Sigmoid colon (tissue), 6 donors: ENCODE measurements at regions not wholly inside any gene's neighbourhood (a gene's known extent, or its start where the extent isn't known, plus 50 kb on each side); places are given as distances from the start of the nearest gene placed in this dataset.

Experiments
- DNase-seq: peaks from one replicate; pipeline ENCODE4 v3.0.0-alpha.2; 2019
- H3K27ac ChIP-seq, 4 donors: fragments of 200-600 bp; sonication (generic); one replicate each; pipeline ENCODE4 v1.5.1; 2016 to 2019; ENCODE audit warnings: mild to moderate bottlenecking in 1 of 4
- H3K27me3 ChIP-seq, 3 donors: fragments of 200-600 bp; sonication (generic); one replicate each; pipeline ENCODE4 v1.5.1; 2019; ENCODE audit warnings: mild to moderate bottlenecking in 1 of 3
- H3K36me3 ChIP-seq, 4 donors: fragments of 200-600 bp; sonication (generic); one replicate each; pipeline ENCODE4 v1.5.1; 2016 to 2019
- H3K4me1 ChIP-seq, 4 donors: fragments of 200-600 bp; sonication (generic); one replicate each; pipeline ENCODE4 v1.5.1; 2017 to 2019
- H3K4me3 ChIP-seq, 4 donors: fragments of 200-600 bp; sonication (generic); one replicate each; pipeline ENCODE4 v1.5.1; 2017 to 2019; ENCODE audit warnings: mild to moderate bottlenecking in 2 of 4, moderate library complexity in 1 of 4
- H3K9me3 ChIP-seq, 4 donors: fragments of 200-600 bp in 3 of 4; sonication (generic) in 3 of 4; one replicate each; pipeline versions ENCODE4 v1.5.1 to v1.6.1; 2013 to 2019
- EP300 ChIP-seq, 4 donors: sonication (generic); formaldehyde crosslinking; IDR thresholded peaks; one replicate each; pipeline ENCODE4 v1.6.1; 2017; ENCODE audit warnings: antibody characterized with exemption in 4 of 4
- POLR2A ChIP-seq, 2 donors: fragments of 450-650 bp; IDR thresholded peaks; one replicate each; pipeline ENCODE4 v1.6.1; 2016; ENCODE audit warnings: antibody characterized with exemption in 2 of 2, mild to moderate bottlenecking in 2 of 2, moderate library complexity in 2 of 2
- POLR2AphosphoS5 ChIP-seq, 4 donors: sonication (generic); formaldehyde crosslinking; IDR thresholded peaks; one replicate each; pipeline ENCODE4 v1.6.1; 2017; ENCODE audit warnings: antibody characterized with exemption in 4 of 4
- WGBS, 2 donors: extraction: QIAGEN DNeasy Blood & Tissue Kit; methylation state at CpG; one replicate each; pipeline ENCODE4 v1.1.7; 2013; 5-methylcytosine and 5-hydroxymethylcytosine counted together
- intact Hi-C: fragments of 100-400 bp; cut with DNase I; formaldehyde crosslinking; loops from one replicate; pipeline ENCODE4 v1.15.1; 2023
- TF ChIP-seq, protein P1 (sequence below), 4 experiments: fragments of 450-650 bp in 3 of 4; fragments of 200-600 bp in 1 of 4; IDR thresholded peaks; one replicate each; pipeline ENCODE4 v1.5.1; 2016 to 2019; ENCODE audit warnings: antibody characterized with exemption in 4 of 4, mild to moderate bottlenecking in 3 of 4, moderate library complexity in 2 of 4
- donor health status: healthy with polysubstance abuse.
- donor health status: healthy.

DNA sequence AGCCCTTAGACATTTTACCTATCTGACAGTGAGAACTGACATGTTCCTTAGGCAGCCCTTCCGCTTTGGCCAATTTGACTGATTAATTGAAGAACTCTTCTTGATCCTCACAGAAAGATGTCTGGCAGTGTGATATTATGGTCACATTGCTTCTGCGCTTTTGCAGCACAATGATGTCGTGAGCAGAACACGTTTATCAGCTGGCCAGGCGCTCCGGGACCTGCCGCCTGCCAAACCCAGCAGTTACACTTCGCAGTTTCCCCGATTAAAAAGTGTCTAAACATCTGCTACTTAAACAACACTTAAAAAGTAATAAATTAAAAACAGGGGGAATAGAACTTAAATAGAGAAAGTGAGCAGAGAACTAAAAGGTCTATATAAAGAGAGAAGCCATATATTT, 103.5 kb upstream of the ETS2 start:
- H3K27ac ChIP-seq, result no peak overlapping the region
- no peak for DNase-seq
- no peaks in the 10 kb centered on the region for H3K9me3 ChIP-seq
- TF ChIP-seq EP300 (IDR thresholded peaks at IDR 0.05) (no peak), POLR2A (IDR thresholded peaks at IDR 0.05) (no peak)
- intact Hi-C loops, result no loop called here
- no peak overlapping the region for H3K4me3 ChIP-seq
- H3K36me3 ChIP-seq, result no peaks in the 10 kb centered on the region
- WGBS, 2 donors, result 72 to 76% methylated on average over 9 of the region's 9 CpGs
- H3K27me3 ChIP-seq, result peaks cover 0 to 65% (median 15%) of the 10 kb centered on the region in 3 donors
- H3K4me1 ChIP-seq, result peaks cover 0 to 9% (median 6%) of the 10 kb centered on the region in 4 donors

DNA sequence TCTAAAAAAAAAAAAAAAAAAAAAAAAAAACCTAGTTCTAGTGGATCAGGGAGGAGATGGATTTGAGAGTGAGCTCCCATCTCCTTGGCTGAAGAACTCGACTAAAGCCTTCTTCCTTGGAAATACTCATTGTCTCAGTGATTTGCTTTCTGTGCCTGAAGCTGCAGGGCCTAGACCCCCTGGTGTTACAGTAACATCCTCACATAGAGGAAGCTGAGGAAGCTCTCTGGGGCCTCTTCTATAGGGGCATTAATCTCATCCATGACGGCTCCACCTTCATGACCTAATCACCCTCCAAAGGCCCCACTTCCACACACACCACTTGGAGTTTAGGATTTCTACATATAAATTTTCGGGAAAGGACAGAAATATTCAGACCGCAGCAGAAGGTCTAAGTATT, 95.9 kb upstream of the ETS2 start:
- TF ChIP-seq, protein P1, sequence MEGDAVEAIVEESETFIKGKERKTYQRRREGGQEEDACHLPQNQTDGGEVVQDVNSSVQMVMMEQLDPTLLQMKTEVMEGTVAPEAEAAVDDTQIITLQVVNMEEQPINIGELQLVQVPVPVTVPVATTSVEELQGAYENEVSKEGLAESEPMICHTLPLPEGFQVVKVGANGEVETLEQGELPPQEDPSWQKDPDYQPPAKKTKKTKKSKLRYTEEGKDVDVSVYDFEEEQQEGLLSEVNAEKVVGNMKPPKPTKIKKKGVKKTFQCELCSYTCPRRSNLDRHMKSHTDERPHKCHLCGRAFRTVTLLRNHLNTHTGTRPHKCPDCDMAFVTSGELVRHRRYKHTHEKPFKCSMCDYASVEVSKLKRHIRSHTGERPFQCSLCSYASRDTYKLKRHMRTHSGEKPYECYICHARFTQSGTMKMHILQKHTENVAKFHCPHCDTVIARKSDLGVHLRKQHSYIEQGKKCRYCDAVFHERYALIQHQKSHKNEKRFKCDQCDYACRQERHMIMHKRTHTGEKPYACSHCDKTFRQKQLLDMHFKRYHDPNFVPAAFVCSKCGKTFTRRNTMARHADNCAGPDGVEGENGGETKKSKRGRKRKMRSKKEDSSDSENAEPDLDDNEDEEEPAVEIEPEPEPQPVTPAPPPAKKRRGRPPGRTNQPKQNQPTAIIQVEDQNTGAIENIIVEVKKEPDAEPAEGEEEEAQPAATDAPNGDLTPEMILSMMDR (IDR thresholded peaks at IDR 0.05), result no peak
- no peak for TF ChIP-seq POLR2AphosphoS5 (IDR thresholded peaks at IDR 0.05)
- TF ChIP-seq POLR2A (IDR thresholded peaks at IDR 0.05), result no peak
- TF ChIP-seq EP300 (IDR thresholded peaks at IDR 0.05), result no peak
- intact Hi-C loops, result no loop called here
- H3K4me3 ChIP-seq, result no peak overlapping the region
- H3K4me1 ChIP-seq, result no peaks in the 10 kb centered on the region
- no peaks in the 10 kb centered on the region for H3K9me3 ChIP-seq
- H3K27me3 ChIP-seq, result peaks cover 0 to 25% (median 8%) of the 10 kb centered on the region in 3 donors
- H3K27ac ChIP-seq, result no peak overlapping the region
- H3K36me3 ChIP-seq, result no peaks in the 10 kb centered on the region
- WGBS, 2 donors, result 88 to 89% methylated on average over 4 of the region's 4 CpGs
- no peak for DNase-seq

- Histone ChIP-seq H3K27ac (no peak overlapping the region), H3K4me1 (no peaks in the 10 kb centered on the region), H3K36me3 (no peaks in the 10 kb centered on the region), H3K9me3 (no peaks in the 10 kb centered on the region), H3K4me3 (no peak overlapping the region), H3K27me3 (peaks cover 0 to 7% (median 0%) of the 10 kb centered on the region in 3 donors)
- TF ChIP-seq POLR2AphosphoS5 (IDR thresholded peaks at IDR 0.05) (no peak), EP300 (IDR thresholded peaks at IDR 0.05) (no peak), POLR2A (IDR thresholded peaks at IDR 0.05) (no peak)
- TF ChIP-seq, protein P1 (IDR thresholded peaks at IDR 0.05), result no peak
- no peak for DNase-seq
- 42 to 76% methylated on average over 1 of the region's 1 CpG for WGBS, 2 donors
- intact Hi-C loops, result no loop called here
Measured at GRCh38 chr21:38712071-38712470, 93.7 kb upstream of the ETS2 start.

DNA sequence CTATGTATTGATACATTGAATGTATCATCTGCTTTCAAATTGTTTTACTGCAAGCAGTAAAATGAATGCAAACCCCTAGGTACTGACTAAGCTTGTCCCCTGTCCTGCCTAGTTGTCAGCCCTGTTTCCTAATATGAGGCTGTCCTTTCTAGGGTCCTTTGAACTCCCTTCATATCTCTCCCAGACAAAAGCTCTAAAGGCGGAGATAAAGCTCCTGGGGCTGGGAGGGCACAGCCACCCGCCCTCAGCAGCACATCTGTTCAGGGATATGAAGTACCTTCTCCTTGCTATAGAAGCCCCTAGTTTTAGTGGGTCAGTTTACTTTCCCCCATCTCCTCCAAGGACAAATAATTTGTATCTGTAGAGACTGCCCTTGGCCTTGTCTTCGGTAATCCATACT, 93.1 kb upstream of the ETS2 start:
- intact Hi-C loops, result no loop called here
- Histone ChIP-seq H3K27me3 (peaks cover 0 to 4% (median 0%) of the 10 kb centered on the region in 3 donors), H3K36me3 (no peaks in the 10 kb centered on the region), H3K9me3 (no peaks in the 10 kb centered on the region), H3K4me3 (no peak overlapping the region), H3K27ac (no peak overlapping the region), H3K4me1 (no peaks in the 10 kb centered on the region)
- 97% methylated on average over 3 of the region's 3 CpGs for WGBS, 2 donors
- DNase-seq, result no peak
- TF ChIP-seq POLR2A (IDR thresholded peaks at IDR 0.05) (no peak), POLR2AphosphoS5 (IDR thresholded peaks at IDR 0.05) (no peak), EP300 (IDR thresholded peaks at IDR 0.05) (no peak)
- TF ChIP-seq, protein P1 (IDR thresholded peaks at IDR 0.05), result no peak

DNA sequence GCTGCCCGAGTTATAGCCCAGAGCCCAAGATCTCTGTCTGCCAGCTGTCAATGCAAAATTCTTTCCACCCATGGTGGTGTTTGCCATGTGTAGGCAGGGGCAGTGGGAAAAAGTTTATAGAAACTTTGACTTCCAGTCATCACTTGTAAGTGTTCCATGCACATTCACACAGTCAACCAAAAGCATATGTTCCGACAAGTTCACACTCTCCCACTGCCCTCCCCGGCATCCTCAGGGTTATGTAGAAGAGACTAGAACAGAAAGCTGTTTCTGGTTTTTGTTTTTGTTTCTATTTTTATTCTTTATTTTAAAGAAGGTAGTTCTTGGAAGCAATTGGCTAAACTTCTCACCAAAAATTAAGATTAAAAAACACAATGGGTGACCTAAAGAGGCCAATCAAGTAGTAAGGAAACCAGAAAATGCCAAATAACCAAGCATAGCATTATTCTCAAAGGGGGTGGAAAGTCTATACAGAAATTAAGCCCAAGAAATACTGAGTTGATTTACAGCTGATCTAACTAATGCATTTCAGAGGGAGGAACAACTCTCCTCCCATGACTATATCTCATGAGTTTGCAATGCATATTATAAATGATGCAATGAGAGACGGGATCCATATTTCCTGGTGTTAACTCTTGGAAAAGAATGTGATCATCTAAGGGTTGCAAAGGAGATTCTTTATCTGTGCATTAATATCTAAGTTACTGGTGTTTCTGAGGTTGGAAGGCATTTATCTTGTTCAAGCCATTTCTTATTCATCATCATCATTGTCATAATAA, 91.5 kb upstream of the ETS2 start:
- intact Hi-C loops, result no loop called here
- Histone ChIP-seq H3K4me3 (no peak overlapping the region), H3K9me3 (no peaks in the 10 kb centered on the region), H3K27ac (no peak overlapping the region), H3K27me3 (no peaks in the 10 kb centered on the region), H3K36me3 (no peaks in the 10 kb centered on the region), H3K4me1 (no peaks in the 10 kb centered on the region)
- no peak for DNase-seq
- TF ChIP-seq EP300 (IDR thresholded peaks at IDR 0.05) (no peak), POLR2AphosphoS5 (IDR thresholded peaks at IDR 0.05) (no peak), POLR2A (IDR thresholded peaks at IDR 0.05) (no peak)
- TF ChIP-seq, protein P1 (IDR thresholded peaks at IDR 0.05), result no peak
- WGBS, 2 donors, result 73 to 83% methylated on average over 4 of the region's 4 CpGs
